Fibroblast of the aortic adventitia (primary cell): ENCODE measurements at regions not wholly inside any gene's neighbourhood (a gene's known extent, or its start where the extent isn't known, plus 50 kb on each side); places are given as distances from the start of the nearest gene placed in this dataset.

Experiments
- DNase-seq: peaks from one replicate; pipeline ENCODE4 v3.0.0-alpha.2; 2010; ENCODE audit warnings: low read depth
- H3K4me3 ChIP-seq: 2 replicates; pipeline ENCODE4 v1.5.1; 2011; ENCODE audit warnings: low read depth, mild to moderate bottlenecking, control low read depth, low read length, moderate library complexity
- CTCF ChIP-seq: IDR thresholded peaks from 2 replicates; pipeline ENCODE4 v1.5.1; 2011; ENCODE audit warnings: mild to moderate bottlenecking, low read length, control low read depth, inconsistent platforms; ENCODE audit not compliant: insufficient read depth

GRCh38 chr9:71498691-71499090 is 269.6 kb downstream of the CEMIP2 start:
- no peak for DNase-seq
- TF ChIP-seq CTCF = no peak
- no peak overlapping the region for H3K4me3 ChIP-seq

- TF ChIP-seq CTCF = no peak
- H3K4me3 ChIP-seq = no peak overlapping the region
- no peak for DNase-seq
Measured at GRCh38 chr9:71490810-71491209, 277.5 kb downstream of the CEMIP2 start.

- no peak for DNase-seq
- no peak for TF ChIP-seq CTCF
Measured at GRCh38 chr9:71487061-71487460, 281.3 kb downstream of the CEMIP2 start.

GRCh38 chr9:71485326-71485725 is 283.0 kb downstream of the CEMIP2 start:
- no peak for DNase-seq
- H3K4me3 ChIP-seq = no peak overlapping the region
- TF ChIP-seq CTCF = no peak

More at GRCh38 chr9:71487061-71487460, 281.3 kb downstream of the CEMIP2 start:
- H3K4me3 ChIP-seq = no peak overlapping the region

DNA sequence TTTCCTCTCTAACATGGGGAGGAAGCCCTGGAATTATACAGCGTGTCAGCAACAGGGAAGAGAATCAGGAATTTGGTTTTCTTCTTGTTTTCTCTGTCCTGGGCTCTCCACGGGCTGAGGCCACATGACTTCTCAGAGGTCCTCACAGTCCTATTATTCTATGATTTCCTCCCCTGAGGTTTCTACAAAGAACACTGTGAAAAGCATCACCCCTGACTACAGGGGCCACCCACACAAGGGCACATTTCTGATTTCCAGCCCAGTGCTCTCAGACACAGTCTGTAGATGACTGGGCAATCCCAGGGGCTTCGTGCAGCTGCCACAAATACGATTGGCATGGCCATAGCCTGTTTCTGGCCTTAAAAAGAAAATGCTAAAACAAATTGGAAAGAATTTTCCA is 284.9 kb downstream of the CEMIP2 start:
- H3K4me3 ChIP-seq = no peak overlapping the region
- TF ChIP-seq CTCF = no peak
- no peak for DNase-seq

GRCh38 chr9:71479621-71480020 is 288.7 kb downstream of the CEMIP2 start:
- H3K4me3 ChIP-seq = no peak overlapping the region
- no peak for TF ChIP-seq CTCF
- DNase-seq = no peak

DNA sequence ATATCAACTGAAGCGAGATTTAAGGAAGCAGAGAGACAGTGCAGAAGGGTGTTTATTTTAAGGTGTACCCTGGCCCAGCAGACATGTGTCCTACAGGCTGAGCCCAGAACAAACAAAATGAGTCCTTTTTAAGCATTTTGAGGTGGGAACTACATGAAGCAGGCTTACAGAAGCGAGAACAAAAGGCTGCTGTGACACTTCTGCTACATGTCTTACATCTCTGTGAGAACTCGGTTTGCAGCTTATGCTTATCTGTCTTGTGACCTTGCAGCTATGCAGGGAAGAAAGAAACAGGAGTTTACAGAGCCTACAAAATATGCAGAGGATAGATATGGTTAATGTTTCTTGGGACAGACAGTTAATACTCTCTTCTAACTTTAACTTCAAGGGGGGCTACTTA is 295.9 kb downstream of the CEMIP2 start:
- TF ChIP-seq CTCF = no peak
- no peak overlapping the region for H3K4me3 ChIP-seq

More for the DNA sequence above, 295.9 kb downstream of the CEMIP2 start:
- no peak for DNase-seq
